Cerebellar cortex (tissue), 1 donor: ENCODE measurements at regions not wholly inside any gene's neighbourhood (a gene's known extent, or its start where the extent isn't known, plus 50 kb on each side); places are given as distances from the start of the nearest gene placed in this dataset.
"Not testable (repeated sequence)": the region's sequence is repeated elsewhere in the genome, so short reads cannot be mapped to it uniquely, and the experiment has no call there.

ENCODE experiments used
- DNase-seq: peaks from one replicate; pipeline ENCODE4 v3.0.0-alpha.2; 2015; ENCODE audit warnings: low spot score

DNA sequence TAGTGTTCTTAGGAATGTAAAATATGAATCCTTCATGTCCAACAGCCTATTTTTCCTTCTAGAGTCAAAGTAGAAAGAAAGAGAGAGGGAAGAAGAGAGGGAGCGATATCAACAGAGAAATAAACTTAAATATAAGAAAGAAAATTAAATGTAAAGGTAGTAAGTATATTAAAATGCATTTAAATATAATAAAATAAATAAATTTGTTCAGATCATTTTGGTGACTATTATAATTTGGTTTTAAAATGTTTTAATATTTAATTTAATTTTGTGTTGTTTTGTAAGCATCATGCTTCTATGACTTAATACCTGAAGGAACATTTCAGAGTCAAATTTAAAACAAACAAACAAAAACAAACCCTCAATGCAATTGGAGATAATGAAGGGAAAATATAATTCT lies 405.2 kb upstream of the IRX1 start:
- DNase-seq: no peak

GRCh38 chr5:3187771-3188425 lies 407.7 kb upstream of the IRX1 start:
- DNase-seq: no peak

- no peak for DNase-seq
Observed at GRCh38 chr5:3186736-3187405, 408.8 kb upstream of the IRX1 start.

- DNase-seq: no peak
Observed at GRCh38 chr5:3186156-3186555, 409.5 kb upstream of the IRX1 start.

- no peak for DNase-seq
Observed at GRCh38 chr5:3185488-3185887, 410.1 kb upstream of the IRX1 start.

DNA sequence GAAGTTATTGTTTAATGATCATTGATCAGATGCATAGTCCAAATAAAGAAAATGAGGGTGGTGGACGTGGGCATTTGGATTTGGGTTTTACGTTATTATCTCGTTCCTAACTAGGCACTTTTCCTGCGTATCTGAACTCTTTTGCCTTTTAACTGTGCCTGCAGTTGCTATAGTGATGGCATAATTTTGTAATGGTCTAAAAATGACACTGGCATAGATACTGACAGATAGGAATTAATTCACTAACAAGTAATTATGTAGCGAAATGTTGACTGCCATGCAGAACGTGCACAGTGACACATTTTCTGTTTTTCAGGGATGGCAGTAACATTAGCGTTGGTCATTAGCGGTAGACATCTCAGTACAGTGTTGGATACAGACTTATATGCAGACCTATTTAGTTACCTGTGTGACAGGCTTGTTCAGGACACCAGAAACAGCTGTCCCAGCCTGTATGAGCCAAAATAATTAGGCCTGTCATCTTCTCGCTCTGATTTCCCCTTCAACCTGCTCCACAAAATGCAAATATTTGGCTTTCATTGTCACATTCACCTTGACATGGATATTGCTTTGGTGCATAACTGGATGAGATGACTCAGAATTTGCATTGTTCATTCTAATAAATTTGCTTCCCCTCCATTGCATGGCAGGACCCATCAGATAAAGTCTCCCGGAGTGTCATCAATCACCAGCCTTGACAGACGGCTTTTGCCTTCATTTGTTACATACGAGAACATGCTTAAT lies 413.3 kb upstream of the IRX1 start:
- no peak for DNase-seq

DNA sequence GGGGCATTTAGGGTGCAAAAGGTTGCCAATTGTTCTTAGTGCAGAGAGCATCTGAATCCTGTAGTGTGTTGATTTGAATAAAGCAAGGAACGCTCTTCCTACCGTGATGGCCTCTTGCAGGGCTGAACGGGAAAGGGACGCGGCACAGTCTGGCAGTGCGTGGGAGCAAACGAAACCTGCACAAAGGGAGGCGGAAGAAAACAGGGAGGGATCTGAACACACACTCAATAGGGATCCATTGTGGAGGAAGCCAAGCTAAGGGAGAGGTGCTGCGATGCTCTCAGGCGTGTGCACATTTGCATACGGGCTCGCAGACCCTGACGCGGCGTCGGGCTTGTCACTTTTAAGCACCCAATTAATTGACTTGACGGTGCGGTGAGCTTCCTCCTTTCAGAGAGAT lies 414.0 kb upstream of the IRX1 start:
- DNase-seq: no peak

DNA sequence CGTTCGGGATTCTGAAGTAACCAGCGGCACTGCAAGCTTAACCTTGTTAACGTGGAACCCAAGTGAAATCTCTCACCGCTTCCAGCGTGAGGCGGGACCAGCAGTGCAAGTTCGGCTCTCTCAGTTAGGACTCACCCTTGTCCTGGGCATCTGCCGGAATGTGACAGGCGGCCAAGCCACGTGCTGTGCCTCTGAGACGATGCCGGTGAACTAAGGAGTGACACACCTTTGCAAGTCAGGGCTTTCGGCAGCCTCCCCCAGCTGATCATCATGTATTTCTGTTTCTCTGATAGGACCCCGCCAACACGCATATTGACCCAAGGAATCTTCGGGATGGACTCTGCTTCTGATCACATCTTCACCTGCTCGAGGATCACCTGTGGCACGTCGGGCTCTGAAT lies 415.0 kb upstream of the IRX1 start:
- DNase-seq: no peak

DNA sequence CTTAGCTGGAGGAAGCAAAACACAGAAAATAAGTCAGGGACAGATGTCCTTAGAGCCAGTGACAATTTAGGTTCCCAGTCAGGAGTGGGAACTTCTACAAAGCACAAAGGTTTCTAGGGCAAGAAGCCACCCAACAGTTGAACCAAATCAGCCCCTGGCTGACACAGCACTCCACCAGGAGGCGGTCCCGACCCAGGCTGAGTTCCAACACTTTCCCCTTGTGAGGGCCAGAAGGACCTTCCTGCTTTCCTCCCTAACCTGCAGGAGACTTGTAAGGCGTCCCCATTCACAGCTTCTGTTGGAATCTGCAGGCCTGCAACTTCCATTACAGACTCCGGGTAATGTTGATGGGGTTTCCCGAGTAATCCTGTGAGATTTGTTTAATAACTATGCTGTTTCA lies 416.4 kb upstream of the IRX1 start:
- no peak for DNase-seq

GRCh38 chr5:3177338-3177737 lies 418.3 kb upstream of the IRX1 start:
- no peak for DNase-seq

DNA sequence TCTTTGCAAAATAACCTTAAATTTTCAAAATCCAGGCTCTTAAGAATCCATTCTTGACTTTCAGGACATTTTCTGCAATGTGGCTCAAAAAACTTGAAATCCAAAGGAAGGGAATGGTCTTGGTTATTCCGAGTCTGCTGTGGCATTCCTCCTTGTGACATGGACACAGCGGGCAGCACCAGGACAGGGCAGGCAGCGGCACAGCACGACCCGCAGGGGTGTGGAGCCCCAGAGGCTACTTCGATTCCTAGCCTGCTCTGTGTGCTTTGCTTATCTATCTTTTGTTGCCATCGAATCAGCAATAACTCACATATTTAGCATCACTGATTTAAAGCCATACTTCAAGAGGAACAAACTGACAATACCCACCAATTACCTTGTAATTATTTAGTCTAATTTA lies 420.2 kb upstream of the IRX1 start:
- DNase-seq: no peak

DNA sequence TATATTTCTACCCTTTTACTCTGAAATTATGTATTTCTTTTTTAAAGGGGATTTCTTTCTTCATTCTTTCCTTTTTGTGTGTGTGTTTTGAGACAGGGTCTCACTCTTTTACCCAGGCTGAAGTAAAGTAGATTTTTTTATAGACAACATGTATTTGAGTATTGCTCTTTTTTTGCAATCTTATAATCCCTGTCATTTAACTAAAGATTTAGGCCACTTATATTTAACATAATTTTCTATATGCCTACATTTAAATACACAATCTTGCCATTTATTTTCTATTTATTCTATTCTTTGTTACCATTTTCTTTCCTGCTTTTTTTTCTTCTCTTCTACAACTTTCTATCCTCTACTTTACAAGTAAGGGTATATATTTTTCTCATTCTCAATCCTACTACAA lies 416.0 kb upstream of the IRX2 start:
- DNase-seq: no peak

DNA sequence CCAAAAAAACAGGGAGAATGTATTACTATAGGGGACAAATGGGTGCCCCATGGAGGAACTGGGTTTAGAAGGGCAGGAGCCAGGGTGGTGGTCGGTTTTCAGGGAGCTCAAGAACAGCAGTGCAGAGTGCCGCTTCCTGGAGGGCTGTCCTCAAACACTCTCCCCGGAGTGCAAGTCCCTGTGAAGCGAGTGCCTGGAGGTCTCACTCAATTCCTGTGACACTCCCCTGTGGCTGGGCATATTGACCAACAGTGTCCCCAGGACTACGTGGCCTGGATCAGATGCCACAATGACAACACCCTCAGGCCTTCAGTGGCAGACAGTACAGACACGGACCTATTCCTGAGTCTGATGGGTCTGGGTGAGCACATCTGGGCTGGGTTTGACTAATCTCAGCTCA lies 412.1 kb upstream of the IRX2 start:
- no peak for DNase-seq

DNA sequence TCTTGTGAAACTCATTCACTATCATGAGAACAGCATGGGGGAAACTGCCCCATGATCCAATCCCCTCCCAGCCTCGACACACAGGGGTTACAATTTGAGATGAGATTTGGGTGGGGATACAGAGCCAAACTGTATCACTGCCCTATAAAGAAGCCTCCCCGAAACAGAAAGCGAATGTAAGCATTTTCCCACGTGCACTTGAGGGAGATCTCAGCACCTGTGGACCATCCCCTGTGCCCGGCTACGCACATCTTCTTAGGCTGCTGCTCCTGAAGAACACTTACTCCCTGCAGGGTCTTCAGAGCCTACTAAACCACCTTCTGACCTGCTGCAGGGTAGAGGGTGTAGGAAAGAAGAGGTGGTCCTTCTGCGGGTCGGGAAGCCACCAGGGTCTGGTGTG lies 410.2 kb upstream of the IRX2 start:
- DNase-seq: no peak

GRCh38 chr5:3157214-3157613 lies 405.7 kb upstream of the IRX2 start:
- DNase-seq: no peak

DNA sequence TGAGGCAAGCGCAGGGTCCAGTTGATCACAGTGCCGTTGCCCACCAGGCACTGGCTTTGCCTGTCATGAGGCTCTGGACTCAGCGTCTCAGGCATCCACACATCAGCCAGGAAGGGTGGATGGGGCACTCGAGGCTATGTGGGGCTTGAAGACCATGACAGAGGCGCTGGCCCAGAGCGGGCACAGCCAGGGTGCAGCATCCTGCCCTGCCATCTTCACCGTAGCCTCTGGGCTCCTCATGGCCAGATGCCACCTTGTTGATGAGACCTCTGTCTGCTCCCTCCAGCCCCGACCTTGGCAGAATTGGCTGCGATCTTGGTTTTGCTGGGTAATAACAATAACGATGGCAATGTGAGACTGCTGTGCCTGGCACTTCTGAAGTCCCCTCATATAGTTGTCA lies 404.2 kb upstream of the IRX2 start:
- no peak for DNase-seq

- DNase-seq: no peak
Observed at GRCh38 chr5:3155046-3155445, 403.6 kb upstream of the IRX2 start.

DNA sequence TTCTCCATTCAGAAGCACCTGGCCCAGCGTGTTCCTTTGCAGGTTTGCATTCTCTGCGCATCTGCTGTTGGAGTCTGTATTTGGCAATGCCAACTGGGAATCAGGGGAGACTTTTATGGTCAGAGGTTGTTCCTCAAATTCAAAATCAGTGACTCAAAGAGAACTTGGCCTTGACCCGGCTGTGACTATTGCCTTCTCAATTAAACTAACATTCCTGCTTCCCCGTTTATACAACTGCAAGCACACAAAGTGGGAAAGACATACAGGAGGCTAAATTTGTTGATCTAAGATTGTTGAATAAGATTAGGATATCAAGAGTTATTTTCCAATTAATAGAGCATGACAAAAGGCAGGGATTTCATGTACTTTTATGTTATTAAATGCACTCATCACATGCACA lies 402.4 kb upstream of the IRX2 start:
- DNase-seq: no peak

DNA sequence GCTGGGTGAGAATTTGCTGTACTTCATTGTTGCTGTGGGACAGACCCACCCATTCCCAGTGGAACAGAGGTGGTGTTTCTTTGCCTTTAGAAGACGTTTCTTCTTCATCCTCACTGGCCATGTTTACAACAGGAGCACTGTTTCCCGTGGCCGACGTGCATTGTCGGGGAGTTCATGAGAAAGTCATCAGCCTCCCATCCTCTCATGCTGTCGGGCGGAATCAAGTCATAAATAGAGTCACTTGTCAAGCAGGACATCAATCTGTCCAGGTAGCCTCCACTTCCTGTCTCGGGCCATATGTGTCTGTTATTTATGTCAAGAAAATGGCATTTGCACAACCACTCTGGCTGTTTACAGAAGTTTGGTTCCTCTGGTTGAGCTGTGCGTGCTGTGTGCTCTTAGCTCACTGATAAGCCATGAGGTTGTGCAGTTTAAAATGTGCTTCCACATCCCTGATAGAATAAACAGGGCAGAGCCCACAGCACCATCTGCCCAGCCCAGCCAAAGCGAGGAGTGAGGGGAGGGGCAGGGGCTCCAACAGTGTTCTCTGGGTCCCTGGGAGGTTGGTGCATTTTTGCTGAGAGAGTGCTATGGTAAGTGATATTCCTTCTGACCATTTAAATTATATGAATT lies 401.9 kb upstream of the IRX2 start:
- no peak for DNase-seq

- DNase-seq: no peak
Observed at GRCh38 chr5:3149899-3150298, 398.4 kb upstream of the IRX2 start.

DNA sequence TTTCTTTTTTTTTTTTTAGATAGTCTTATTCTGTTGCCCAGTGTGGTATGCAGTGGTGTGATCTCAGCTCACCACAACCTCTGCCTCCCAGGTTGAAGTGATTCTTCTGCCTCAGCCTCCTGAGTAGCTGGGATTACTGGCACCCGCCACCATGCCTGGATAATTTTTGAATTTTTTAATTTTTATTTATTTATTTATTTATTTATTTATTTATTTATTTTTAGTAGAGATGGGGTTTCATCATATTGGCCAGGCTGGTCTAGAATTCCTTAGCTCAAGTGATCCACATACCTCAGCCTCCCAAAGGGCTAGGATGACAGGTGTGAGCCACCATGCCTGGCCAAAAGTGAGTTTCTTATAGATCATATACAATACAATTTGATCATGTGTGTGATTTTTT lies 395.9 kb upstream of the IRX2 start:
- DNase-seq: not testable (repeated sequence)

GRCh38 chr5:3145641-3146040 lies 394.2 kb upstream of the IRX2 start:
- DNase-seq: no peak

GRCh38 chr5:3143382-3143781 lies 391.9 kb upstream of the IRX2 start:
- DNase-seq: no peak
